Liver (tissue), 8 donors: ENCODE measurements at regions not wholly inside any gene's neighbourhood (a gene's known extent, or its start where the extent isn't known, plus 50 kb on each side); places are given as distances from the start of the nearest gene placed in this dataset.

ENCODE experiments used
- DNase-seq: peaks from one replicate; pipeline ENCODE4 v3.0.0-alpha.2; 2017; ENCODE audit warnings: low spot score
- H3K27ac ChIP-seq, 2 donors: one replicate each; pipeline ENCODE4 v1.7.0; 2013; ENCODE audit warnings: inconsistent platforms in 2 of 2, low read length in 2 of 2, control low read depth in 1 of 2, low read depth in 1 of 2, mild to moderate bottlenecking in 1 of 2
- H3K27me3 ChIP-seq, 4 donors: one replicate each; pipeline versions ENCODE4 v1.6.1 to v1.7.0; 2013; ENCODE audit warnings: low read length in 3 of 4, inconsistent platforms in 1 of 4, mild to moderate bottlenecking in 1 of 4, moderate library complexity in 1 of 4; ENCODE audit not compliant: control insufficient read depth in 4 of 4, insufficient read depth in 4 of 4
- H3K36me3 ChIP-seq, 4 donors: one replicate each; pipeline versions ENCODE4 v1.6.1 to v1.7.0; 2013; ENCODE audit warnings: low read length in 3 of 4, mild to moderate bottlenecking in 3 of 4, low read depth in 1 of 4, moderate library complexity in 1 of 4; ENCODE audit not compliant: control insufficient read depth in 4 of 4, insufficient read depth in 3 of 4
- H3K4me1 ChIP-seq, 4 donors: one replicate each; pipeline versions ENCODE4 v1.6.1 to v1.7.0; 2013; ENCODE audit warnings: low read length in 3 of 4, mild to moderate bottlenecking in 3 of 4, moderate library complexity in 1 of 4; ENCODE audit not compliant: control insufficient read depth in 4 of 4, insufficient read depth in 4 of 4
- H3K4me3 ChIP-seq, 3 donors: one replicate each; pipeline versions ENCODE4 v1.6.1 to v1.7.0; 2013; ENCODE audit warnings: low read length in 3 of 3, control low read depth in 1 of 3, low read depth in 1 of 3, mild to moderate bottlenecking in 1 of 3
- H3K9ac ChIP-seq, 2 donors: one replicate each; pipeline ENCODE4 v1.7.0; 2013; ENCODE audit warnings: low read length in 2 of 2, mild to moderate bottlenecking in 2 of 2, moderate library complexity in 2 of 2, control low read depth in 1 of 2, low read depth in 1 of 2
- H3K9me3 ChIP-seq, 4 donors: one replicate each; pipeline versions ENCODE4 v1.6.1 to v1.7.0; 2013; ENCODE audit warnings: low read length in 3 of 4; ENCODE audit not compliant: control insufficient read depth in 4 of 4
- CTCF ChIP-seq: fragments of 150-350 bp; IDR thresholded peaks from 2 replicates; pipeline ENCODE4 v1.5.1; 2017; ENCODE audit warnings: improper control_type of control experiment, low read depth, low read length; ENCODE audit not compliant: missing input control
- EGR1 ChIP-seq, 2 donors: IDR thresholded peaks; 2 replicates each; pipeline ENCODE4 v1.6.1; 2016 to 2018; ENCODE audit warnings: antibody characterized with exemption in 2 of 2, low read depth in 2 of 2
- FOXA1 ChIP-seq: IDR thresholded peaks from 2 replicates; pipeline ENCODE4 v1.6.1; 2016; ENCODE audit warnings: antibody characterized with exemption
- FOXA2 ChIP-seq: IDR thresholded peaks from 2 replicates; pipeline ENCODE4 v1.6.1; 2016; ENCODE audit warnings: antibody characterized with exemption
- GABPA ChIP-seq, 2 donors: IDR thresholded peaks in 1 of 2; conservative IDR thresholded peaks in 1 of 2; 2 replicates each; pipeline ENCODE4 v1.6.1; 2016; ENCODE audit warnings: antibody characterized with exemption in 2 of 2, mild to moderate bottlenecking in 1 of 2, moderate library complexity in 1 of 2
- HNF4A ChIP-seq, 2 donors: conservative IDR thresholded peaks; 2 replicates each; pipeline ENCODE4 v1.6.1; 2016; ENCODE audit warnings: antibody characterized with exemption in 2 of 2, mild to moderate bottlenecking in 2 of 2
- HNF4G ChIP-seq: IDR thresholded peaks from 2 replicates; pipeline ENCODE4 v1.6.1; 2016; ENCODE audit warnings: antibody characterized with exemption
- JUND ChIP-seq, 2 donors: IDR thresholded peaks; 2 replicates each; pipeline ENCODE4 v1.6.1; 2016; ENCODE audit warnings: antibody characterized with exemption in 2 of 2
- MAX ChIP-seq: IDR thresholded peaks from 2 replicates; pipeline ENCODE4 v1.6.1; 2016; ENCODE audit warnings: antibody characterized with exemption
- NR2F2 ChIP-seq: IDR thresholded peaks from 2 replicates; pipeline ENCODE4 v1.6.1; 2016; ENCODE audit warnings: antibody characterized with exemption
- RAD21 ChIP-seq, 2 donors: IDR thresholded peaks; 2 replicates each; pipeline ENCODE4 v1.6.1; 2016; ENCODE audit warnings: antibody characterized with exemption in 2 of 2, mild to moderate bottlenecking in 2 of 2
- REST ChIP-seq: IDR thresholded peaks from 2 replicates; pipeline ENCODE4 v1.6.1; 2016; ENCODE audit warnings: antibody characterized with exemption, mild to moderate bottlenecking
- RXRA ChIP-seq, 2 donors: IDR thresholded peaks; 2 replicates each; pipeline ENCODE4 v1.6.1; 2017 to 2018; ENCODE audit warnings: antibody characterized with exemption in 2 of 2, mild to moderate bottlenecking in 1 of 2
- TAF1 ChIP-seq: conservative IDR thresholded peaks from 2 replicates; pipeline ENCODE4 v1.6.1; 2016; ENCODE audit warnings: antibody characterized with exemption, mild to moderate bottlenecking
- YY1 ChIP-seq: IDR thresholded peaks from 2 replicates; pipeline ENCODE4 v1.6.1; 2016; ENCODE audit warnings: antibody characterized with exemption, mild to moderate bottlenecking
- ZBTB33 ChIP-seq: IDR thresholded peaks from 2 replicates; pipeline ENCODE4 v1.6.1; 2016; ENCODE audit warnings: antibody characterized with exemption
- WGBS: extraction: QIAGEN DNeasy Blood & Tissue Kit; methylation state at CpG from one replicate; pipeline ENCODE4 v1.1.7; 2013; 5-methylcytosine and 5-hydroxymethylcytosine counted together
- donor health status: healthy.
- donor health status: healthy.
- donor health status: healthy.
- donor health status: healthy.
- donor health status: healthy.

DNA sequence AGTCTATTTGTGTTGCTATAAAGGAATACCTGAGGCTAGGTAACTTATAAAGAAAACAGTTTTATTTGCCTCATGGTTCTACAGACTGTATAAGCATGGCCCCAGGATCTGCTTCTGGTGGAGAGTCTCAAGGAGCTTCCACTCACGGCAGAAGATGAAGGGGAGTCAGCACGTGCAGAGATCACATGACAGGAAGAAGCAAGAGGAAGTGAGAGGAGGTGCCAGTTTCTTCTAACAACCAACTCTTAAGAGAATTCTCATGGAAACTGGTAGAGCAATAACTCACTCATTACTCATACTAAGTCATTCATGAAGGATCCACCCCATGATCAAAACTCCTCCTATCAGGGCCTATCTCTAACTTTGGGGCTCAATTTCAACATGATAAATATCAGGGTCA, 135.6 kb downstream of the DDX3Y start:
- Histone ChIP-seq H3K9me3 (no peaks in the 10 kb centered on the region), H3K4me1 (no peaks in the 10 kb centered on the region), H3K36me3 (no peaks in the 10 kb centered on the region), H3K4me3 (no peak overlapping the region), H3K27ac (no peak overlapping the region), H3K9ac (no peak overlapping the region), H3K27me3 (no peaks in the 10 kb centered on the region)
- WGBS, result 35% methylated on average over 2 of the region's 2 CpGs
- DNase-seq, result no peak
- TF ChIP-seq MAX (no peak), GABPA (IDR thresholded peaks at IDR 0.05 in 1 of 2, conservative IDR thresholded peaks at IDR 0.05 in 1 of 2) (no peak), REST (no peak), EGR1 (IDR thresholded peaks at IDR 0.05; ENCODE audit: low read depth in 2 of 2) (no peak), ZBTB33 (no peak), HNF4G (no peak), TAF1 (no peak), JUND (IDR thresholded peaks at IDR 0.05) (no peak), FOXA1 (no peak), RAD21 (IDR thresholded peaks at IDR 0.05) (no peak), FOXA2 (no peak), RXRA (IDR thresholded peaks at IDR 0.05) (no peak), HNF4A (conservative IDR thresholded peaks at IDR 0.05) (no peak), YY1 (no peak)

GRCh38 chrY:13053501-13053900, 148.8 kb downstream of the DDX3Y start:
- H3K4me1 ChIP-seq, result no peaks in the 10 kb centered on the region
- DNase-seq, result no peak
- TF ChIP-seq HNF4A (conservative IDR thresholded peaks at IDR 0.05), result no peak
- no peak for TF ChIP-seq NR2F2
- TF ChIP-seq HNF4G, result no peak
- H3K4me3 ChIP-seq, result no peak overlapping the region
- no peak overlapping the region for H3K9ac ChIP-seq
- no peaks in the 10 kb centered on the region for H3K27me3 ChIP-seq
- no peak overlapping the region for H3K27ac ChIP-seq
- H3K36me3 ChIP-seq, result no peaks in the 10 kb centered on the region
- no peaks in the 10 kb centered on the region for H3K9me3 ChIP-seq

DNA sequence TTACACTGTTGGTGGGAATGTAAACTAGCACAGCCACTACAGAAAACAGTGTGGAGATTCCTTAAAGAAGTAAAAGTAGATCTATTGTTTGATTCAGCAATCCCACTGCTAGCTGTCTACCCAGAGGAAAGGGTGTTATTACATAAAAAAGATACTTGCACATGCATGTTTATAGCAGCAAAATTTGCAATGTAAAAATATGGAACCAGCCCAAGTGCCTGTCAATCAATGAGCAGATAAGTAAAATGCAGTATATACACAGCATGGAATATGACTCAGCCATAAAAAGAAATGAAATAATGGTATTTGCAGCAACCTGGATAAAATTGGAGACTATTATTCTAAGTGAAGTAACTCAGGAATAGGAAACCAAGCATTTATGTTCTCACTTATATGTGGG, 161.7 kb downstream of the DDX3Y start:
- no peak for DNase-seq
- no peaks in the 10 kb centered on the region for H3K9me3 ChIP-seq
- no peak overlapping the region for H3K9ac ChIP-seq
- H3K4me3 ChIP-seq, result no peak overlapping the region
- H3K36me3 ChIP-seq, result no peaks in the 10 kb centered on the region
- no peak for TF ChIP-seq JUND (IDR thresholded peaks at IDR 0.05)
- no peak for TF ChIP-seq RAD21 (IDR thresholded peaks at IDR 0.05)
- TF ChIP-seq ZBTB33, result no peak
- TF ChIP-seq HNF4G, result no peak
- no peak for TF ChIP-seq CTCF
- no peak for TF ChIP-seq FOXA2
- no peak for TF ChIP-seq FOXA1
- no peak overlapping the region for H3K27ac ChIP-seq
- no peaks in the 10 kb centered on the region for H3K27me3 ChIP-seq
- H3K4me1 ChIP-seq, result no peaks in the 10 kb centered on the region
